ENCODE measurements at regions not wholly inside any gene's neighbourhood (a gene's known extent, or its start where the extent isn't known, plus 50 kb on each side); places are given as distances from the start of the nearest gene placed in this dataset.

DNA sequence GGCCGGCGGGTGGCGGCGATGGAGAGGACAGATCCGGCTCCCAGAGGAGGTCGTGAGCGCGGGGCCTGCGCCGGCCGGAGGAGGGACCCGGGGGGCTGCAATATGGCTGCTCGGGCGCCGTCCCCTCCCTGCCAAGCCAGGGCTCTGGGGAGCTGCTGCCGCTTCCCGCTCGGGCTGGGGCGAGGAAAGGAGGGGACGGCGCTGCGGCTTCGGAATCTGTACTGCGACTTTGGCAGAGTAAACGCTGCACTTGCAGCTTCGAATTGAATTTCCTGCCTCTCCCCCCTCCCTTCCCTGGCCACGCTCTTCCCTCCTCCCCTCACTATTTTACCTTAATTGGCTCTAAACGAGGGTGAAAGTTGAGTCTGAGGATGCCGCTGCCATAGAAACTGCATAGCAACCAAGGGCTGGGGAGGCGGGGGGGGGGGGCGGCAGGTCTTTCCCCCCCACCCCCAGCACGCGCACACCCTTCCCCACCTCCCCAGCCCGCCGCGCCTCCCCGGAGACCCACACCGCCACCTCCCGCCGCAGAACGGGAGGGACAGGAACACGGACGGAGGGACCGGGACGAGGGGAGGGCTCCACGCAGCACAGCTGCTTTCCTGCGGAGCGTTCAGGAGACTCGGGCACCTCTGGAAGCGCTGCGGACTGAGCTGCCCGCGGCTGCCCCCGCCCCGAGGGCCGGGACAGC is 93.9 kb downstream of the RNASET2 start:
- Histone ChIP-seq H4K20me1 (ENCODE audit: control insufficient read depth, insufficient read depth, low read length, poor library complexity, severe bottlenecking) (no peaks in the 10 kb centered on the region), H3K9me3 (ENCODE audit: control extremely low read depth in 1 of 3, control insufficient read depth in 2 of 3, insufficient read depth in 1 of 3, low read length in 2 of 3) (no peaks in the 10 kb centered on the region), H3K4me2 (replicated peaks; ENCODE audit: low read depth, low read length, poor library complexity, severe bottlenecking) (peak overlapping the region; percentile 95), H3K4me1 (ENCODE audit: control insufficient read depth in 2 of 2, insufficient read depth in 2 of 2, low read length in 2 of 2) (peaks cover 13 to 14% of the 10 kb centered on the region in 2 donors), H3K9ac (ENCODE audit: low read length) (peak overlapping the region; percentile 64), H3K4me3 (ENCODE audit: control extremely low read depth in 1 of 5, extremely low read depth in 1 of 5, insufficient read depth in 1 of 5, low read depth in 2 of 5, low read length in 4 of 5) (peak overlapping the region; percentile 23 to 70 (median 59)), H3K36me3 (replicated peaks in 1 of 2; ENCODE audit: control extremely low read depth in 1 of 2, control insufficient read depth in 1 of 2, extremely low read depth in 1 of 2, insufficient read depth in 2 of 2, low read length in 1 of 2) (no peaks in the 10 kb centered on the region), H2AFZ (ENCODE audit: insufficient read depth, low read depth, low read length, poor library complexity, severe bottlenecking) (peak overlapping the region; percentile 69), H3K27me3 (replicated peaks in 1 of 4; ENCODE audit: control extremely low read depth in 1 of 4, control insufficient read depth in 3 of 4, insufficient read depth in 4 of 4, low read length in 3 of 4) (peaks cover 0 to 28% (median 15%) of the 10 kb centered on the region in 4 experiments), H3K27ac (ENCODE audit: low read length in 2 of 2) (no peak overlapping the region), H3K79me2 (ENCODE audit: control insufficient read depth, insufficient read depth, low read length) (no peaks in the 10 kb centered on the region)
- TF ChIP-seq EZH2 (IDR thresholded peaks at IDR 0.05; ENCODE audit: borderline replicate concordance, insufficient read depth, low read depth, low read length, poor library complexity, severe bottlenecking) = no peak
- TF ChIP-seq, protein P1, sequence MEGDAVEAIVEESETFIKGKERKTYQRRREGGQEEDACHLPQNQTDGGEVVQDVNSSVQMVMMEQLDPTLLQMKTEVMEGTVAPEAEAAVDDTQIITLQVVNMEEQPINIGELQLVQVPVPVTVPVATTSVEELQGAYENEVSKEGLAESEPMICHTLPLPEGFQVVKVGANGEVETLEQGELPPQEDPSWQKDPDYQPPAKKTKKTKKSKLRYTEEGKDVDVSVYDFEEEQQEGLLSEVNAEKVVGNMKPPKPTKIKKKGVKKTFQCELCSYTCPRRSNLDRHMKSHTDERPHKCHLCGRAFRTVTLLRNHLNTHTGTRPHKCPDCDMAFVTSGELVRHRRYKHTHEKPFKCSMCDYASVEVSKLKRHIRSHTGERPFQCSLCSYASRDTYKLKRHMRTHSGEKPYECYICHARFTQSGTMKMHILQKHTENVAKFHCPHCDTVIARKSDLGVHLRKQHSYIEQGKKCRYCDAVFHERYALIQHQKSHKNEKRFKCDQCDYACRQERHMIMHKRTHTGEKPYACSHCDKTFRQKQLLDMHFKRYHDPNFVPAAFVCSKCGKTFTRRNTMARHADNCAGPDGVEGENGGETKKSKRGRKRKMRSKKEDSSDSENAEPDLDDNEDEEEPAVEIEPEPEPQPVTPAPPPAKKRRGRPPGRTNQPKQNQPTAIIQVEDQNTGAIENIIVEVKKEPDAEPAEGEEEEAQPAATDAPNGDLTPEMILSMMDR (IDR thresholded peaks at IDR 0.05) = peak; percentile 12
- Mint-ChIP-seq H3K9me3 (ENCODE audit: insufficient read depth) (no peaks in the 10 kb centered on the region), H3K4me1 (peaks cover 7% of the 10 kb centered on the region), H3K27me3 (peaks cover 10% of the 10 kb centered on the region), H3K4me3 (peak overlapping the region; percentile 91), H3K27ac (no peak overlapping the region)
- 2% methylated on average over 44 of the region's 56 CpGs for WGBS (ENCODE audit: insufficient coverage)
- intact Hi-C loops (cut with micrococcal nuclease) = loop anchor here (5.0 kb wide), 1 partner anchor 75 kb away; no protein-coding TSS in a partner anchor
- ATAC-seq (ENCODE audit: low read depth) = peak; percentile 57
- ChIA-PET POLR2A (interaction anchor here (0.5 to 1.2 kb wide), 3 partner anchors 75 to 342 kb away, joined by 3 to 4 read pairs (median 4); no protein-coding TSS in a partner anchor), CTCF (interaction anchor here (0.9 to 1.3 kb wide), 3 partner anchors 75 to 128 kb away, joined by 3 to 7 read pairs (median 3); no protein-coding TSS in a partner anchor)
- peak; percentile 50 for DNase-seq

DNA sequence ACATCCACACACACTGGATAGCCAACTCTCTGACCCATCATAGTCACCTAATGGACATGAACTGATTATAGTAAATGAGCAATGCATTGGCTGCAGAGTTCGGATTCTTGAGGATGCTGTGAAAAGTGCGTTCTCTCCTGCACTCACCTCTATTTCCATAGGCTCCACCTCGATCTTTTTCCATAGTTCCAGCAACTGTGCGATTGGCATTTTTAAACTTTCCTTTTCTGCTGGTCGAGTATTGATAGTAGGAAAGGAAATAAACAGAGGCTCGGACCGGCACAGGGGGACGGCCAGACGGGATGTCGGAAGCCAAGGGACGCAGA is 94.4 kb downstream of the RNASET2 start:
- DNase-seq = no peak
- POLR2A ChIA-PET = interaction anchor here (0.7 to 1.2 kb wide), 2 partner anchors 127 to 342 kb away, joined by 3 to 4 read pairs; no protein-coding TSS in a partner anchor
- peak overlapping the region; percentile 69 for H2AFZ ChIP-seq (ENCODE audit: insufficient read depth, low read depth, low read length, poor library complexity, severe bottlenecking)
- CTCF ChIA-PET = interaction anchor here (0.9 kb wide), 1 partner anchor 128 kb away, joined by 3 read pairs; no protein-coding TSS in a partner anchor
- H4K20me1 ChIP-seq (ENCODE audit: control insufficient read depth, insufficient read depth, low read length, poor library complexity, severe bottlenecking) = no peaks in the 10 kb centered on the region
- peak overlapping the region; percentile 64 for H3K9ac ChIP-seq (ENCODE audit: low read length)
- no peaks in the 10 kb centered on the region for H3K36me3 ChIP-seq (replicated peaks in 1 of 2; ENCODE audit: control extremely low read depth in 1 of 2, control insufficient read depth in 1 of 2, extremely low read depth in 1 of 2, insufficient read depth in 2 of 2, low read length in 1 of 2)
- WGBS (ENCODE audit: insufficient coverage) = 1% methylated on average over 7 of the region's 11 CpGs
- no peak for TF ChIP-seq EZH2 (IDR thresholded peaks at IDR 0.05; ENCODE audit: borderline replicate concordance, insufficient read depth, low read depth, low read length, poor library complexity, severe bottlenecking)
- TF ChIP-seq, protein P1 (IDR thresholded peaks at IDR 0.05) = no peak
- H3K9me3 Mint-ChIP-seq (ENCODE audit: insufficient read depth) = no peaks in the 10 kb centered on the region
- no peak overlapping the region for H3K27ac ChIP-seq (ENCODE audit: low read length in 2 of 2)
- H3K4me3 Mint-ChIP-seq = peak overlapping the region; percentile 91
- H3K27ac Mint-ChIP-seq = peak overlapping the region; percentile 23
- peaks cover 10% of the 10 kb centered on the region for H3K27me3 Mint-ChIP-seq
- H3K4me1 ChIP-seq (ENCODE audit: control insufficient read depth in 2 of 2, insufficient read depth in 2 of 2, low read length in 2 of 2) = peaks cover 13 to 14% of the 10 kb centered on the region in 2 donors
- H3K9me3 ChIP-seq (ENCODE audit: control extremely low read depth in 1 of 3, control insufficient read depth in 2 of 3, insufficient read depth in 1 of 3, low read length in 2 of 3) = no peaks in the 10 kb centered on the region
- H3K4me1 Mint-ChIP-seq = peaks cover 7% of the 10 kb centered on the region
- peak overlapping the region in 4 of 5 experiments; percentile 44 to 70 (median 62) for H3K4me3 ChIP-seq (ENCODE audit: control extremely low read depth in 1 of 5, extremely low read depth in 1 of 5, insufficient read depth in 1 of 5, low read depth in 2 of 5, low read length in 4 of 5)
- H3K79me2 ChIP-seq (ENCODE audit: control insufficient read depth, insufficient read depth, low read length) = no peaks in the 10 kb centered on the region
- no peak for ATAC-seq (ENCODE audit: low read depth)
- peaks cover 0 to 28% (median 15%) of the 10 kb centered on the region in 4 experiments for H3K27me3 ChIP-seq (replicated peaks in 1 of 4; ENCODE audit: control extremely low read depth in 1 of 4, control insufficient read depth in 3 of 4, insufficient read depth in 4 of 4, low read length in 3 of 4)
- intact Hi-C loops (cut with micrococcal nuclease) = loop anchor here (5.0 kb wide), 1 partner anchor 75 kb away; no protein-coding TSS in a partner anchor
- peak overlapping the region; percentile 95 for H3K4me2 ChIP-seq (replicated peaks; ENCODE audit: low read depth, low read length, poor library complexity, severe bottlenecking)

Measured in B cell (primary cell).